ENCODE measurements at regions not wholly inside any gene's neighbourhood (a gene's known extent, or its start where the extent isn't known, plus 50 kb on each side); places are given as distances from the start of the nearest gene placed in this dataset.
"Not testable (repeated sequence)": the region's sequence is repeated elsewhere in the genome, so short reads cannot be mapped to it uniquely, and the experiment has no call there.

DNA sequence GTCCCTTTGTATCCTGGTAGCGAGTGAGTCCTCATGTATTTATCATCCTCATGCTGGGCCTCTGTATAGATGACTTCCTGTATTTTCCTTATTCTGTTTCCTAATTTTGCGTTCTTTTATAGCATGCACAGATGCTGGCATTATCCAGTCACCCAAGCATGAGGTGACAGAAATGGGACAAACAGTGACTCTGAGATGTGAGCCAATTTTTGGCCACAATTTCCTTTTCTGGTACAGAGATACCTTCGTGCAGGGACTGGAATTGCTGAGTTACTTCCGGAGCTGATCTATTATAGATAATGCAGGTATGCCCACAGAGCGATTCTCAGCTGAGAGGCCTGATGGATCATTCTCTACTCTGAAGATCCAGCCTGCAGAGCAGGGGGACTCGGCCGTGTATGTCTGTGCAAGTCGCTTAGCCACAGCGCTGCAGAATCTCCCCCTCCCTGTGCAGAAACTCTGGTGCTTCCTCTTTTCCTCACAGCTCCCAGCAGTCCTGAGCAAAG is 183.1 kb upstream of the PRSS58 start:
- DNase-seq (ENCODE audit: low read depth), result no peak

DNA sequence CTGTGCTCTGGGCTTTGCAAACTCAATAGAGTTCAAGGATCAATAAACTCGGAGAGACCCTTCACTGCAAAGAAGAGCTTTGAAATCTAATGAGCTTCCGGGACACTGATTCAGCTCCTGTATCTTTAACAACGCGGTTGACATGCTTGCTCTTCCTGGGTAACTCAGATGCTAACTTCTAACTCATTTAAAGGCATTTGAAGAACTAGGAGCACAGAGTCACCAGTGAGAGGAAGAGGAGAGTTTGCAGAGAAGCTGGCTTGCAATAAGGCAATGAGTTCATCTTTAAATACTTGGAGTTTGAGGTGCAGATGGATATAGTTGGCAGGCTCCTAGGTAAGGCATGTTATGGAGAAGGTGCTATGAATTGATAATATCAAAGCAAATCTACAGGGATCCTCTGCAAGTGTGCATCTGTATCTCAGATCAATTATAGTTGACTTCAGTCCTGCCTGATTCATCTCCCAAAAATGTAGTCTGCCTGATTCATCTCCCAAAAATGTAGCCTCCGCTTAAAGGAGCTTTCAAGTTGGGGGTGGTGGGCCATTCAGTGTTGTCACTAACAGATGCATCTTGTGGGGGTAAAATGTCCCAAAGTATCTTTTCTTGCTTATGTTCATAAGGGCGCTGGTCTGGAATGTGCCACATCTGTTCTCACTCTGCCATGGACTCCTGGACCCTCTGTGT is 182.5 kb upstream of the PRSS58 start:
- DNase-seq (ENCODE audit: low read depth), result peak; percentile 81

DNA sequence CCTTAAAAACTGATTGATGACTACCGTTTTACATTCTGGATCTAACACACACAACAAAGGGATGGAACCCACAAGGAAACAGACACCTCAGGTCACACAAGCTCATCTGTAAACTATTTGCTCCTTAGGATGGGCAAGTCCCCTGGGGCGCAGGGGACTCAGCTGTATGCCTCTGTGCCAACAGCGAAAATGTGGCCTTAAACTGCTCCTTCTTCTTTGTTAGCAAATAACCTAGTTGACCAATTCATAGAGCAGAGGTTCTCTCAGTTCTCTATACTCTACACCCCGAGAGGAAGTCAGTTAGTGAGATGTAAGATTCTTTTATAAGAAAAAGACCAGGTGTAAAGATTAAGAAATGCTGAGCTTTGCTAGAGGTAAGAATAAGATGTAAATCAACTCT is 181.9 kb upstream of the PRSS58 start:
- DNase-seq (ENCODE audit: low read depth), result no peak

DNA sequence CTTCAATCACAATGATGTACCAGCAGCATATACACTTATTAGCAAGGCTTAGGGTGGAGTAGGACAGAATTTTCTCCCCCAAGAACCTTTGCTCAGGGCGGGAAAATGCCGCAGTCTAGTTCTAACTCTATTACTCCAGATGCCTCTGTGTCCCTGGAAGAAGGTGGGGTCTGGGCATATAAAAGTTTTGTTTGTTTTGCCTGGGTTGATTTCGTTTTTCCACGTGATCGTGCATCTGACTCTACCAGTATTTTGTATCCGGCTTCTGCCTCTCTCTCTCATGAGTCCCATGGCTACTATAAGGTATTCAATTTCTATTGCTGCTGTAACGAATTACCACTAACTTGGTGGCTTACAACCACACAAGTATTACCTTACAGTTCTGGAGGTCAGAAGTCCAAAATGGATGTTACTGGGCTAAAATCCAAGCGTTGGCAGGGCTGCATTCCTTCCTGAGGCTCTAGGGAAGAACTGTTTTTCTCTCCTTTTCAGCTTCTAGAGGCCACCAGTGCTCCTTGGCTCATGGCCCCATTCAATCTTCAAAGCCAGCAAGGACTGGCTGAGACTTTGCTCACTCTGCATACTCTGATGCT is 181.2 kb upstream of the PRSS58 start:
- peak; percentile 16 for DNase-seq (ENCODE audit: low read depth)

DNA sequence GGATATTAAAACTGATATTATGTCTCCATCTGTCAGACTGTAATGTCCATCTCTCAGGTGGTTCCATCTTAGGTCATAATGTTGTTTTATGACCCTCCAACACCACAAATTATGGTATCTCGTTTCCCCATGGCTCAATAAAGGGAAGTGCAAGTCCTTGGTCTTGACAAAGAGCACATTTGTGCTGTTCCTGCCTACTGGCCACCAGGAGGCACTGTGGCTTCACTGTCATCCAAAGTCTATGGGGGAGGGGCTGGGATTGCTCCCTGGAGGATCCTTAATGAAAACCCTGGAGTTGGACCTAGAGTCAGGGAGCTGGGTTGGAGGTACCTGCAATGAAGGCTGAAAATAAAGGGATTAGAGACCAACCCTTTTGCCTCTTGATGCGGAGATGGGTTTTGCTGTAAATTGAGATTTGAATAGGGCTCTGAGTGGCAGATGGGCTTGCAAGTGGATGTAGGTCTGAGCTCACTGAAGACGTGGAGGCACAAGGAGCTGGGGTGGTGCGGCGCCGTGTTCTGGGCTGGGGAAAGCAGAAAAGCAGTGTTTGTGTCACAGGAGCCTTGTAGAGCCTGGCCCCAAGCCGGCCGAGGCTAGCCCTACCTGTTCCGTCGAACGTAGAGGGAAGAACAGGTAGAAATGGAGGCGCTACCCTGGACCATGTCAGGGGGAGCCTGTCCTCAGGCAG is 180.5 kb upstream of the PRSS58 start:
- peak; percentile 42 for DNase-seq (ENCODE audit: low read depth)

DNA sequence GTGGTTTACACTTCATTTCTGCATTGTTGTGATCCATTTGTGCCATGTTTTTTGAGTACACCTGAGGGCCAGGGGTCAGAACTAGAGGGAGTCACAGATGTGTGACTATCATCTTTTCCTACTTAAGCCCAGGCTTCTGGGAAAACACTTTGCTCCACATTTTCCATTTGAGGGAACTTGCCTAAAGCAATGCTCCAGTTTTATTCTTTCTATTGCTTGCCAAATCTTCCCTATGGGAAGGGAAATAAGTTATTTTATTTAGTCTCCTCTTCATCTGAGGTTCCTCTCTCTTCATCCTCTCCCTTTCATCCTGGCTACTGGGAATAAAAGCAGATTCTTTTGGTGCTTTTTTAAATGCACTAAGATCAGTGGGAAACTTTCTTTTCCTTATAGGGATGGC is 179.9 kb upstream of the PRSS58 start:
- no peak for DNase-seq (ENCODE audit: low read depth)

DNA sequence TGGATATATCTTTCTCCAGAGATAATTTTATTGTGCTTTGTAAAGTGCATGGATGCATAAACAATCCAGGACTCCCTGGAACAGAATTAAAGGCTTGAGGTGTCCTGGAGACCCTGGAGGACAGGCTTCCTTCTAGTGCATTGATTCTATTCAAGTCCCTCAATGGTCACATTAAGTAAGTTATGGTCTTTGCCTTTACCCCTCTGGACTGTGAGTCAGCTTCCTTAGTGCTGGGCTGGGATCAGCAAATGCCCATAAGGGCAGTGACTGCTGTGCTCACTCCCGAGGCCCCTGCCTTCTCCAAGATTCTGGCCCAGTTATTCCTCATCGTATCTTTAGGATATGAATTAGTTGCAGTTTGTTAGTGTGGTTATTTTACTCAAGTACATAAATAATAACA is 178.7 kb upstream of the PRSS58 start:
- peak; percentile 20 for DNase-seq (ENCODE audit: low read depth)

DNA sequence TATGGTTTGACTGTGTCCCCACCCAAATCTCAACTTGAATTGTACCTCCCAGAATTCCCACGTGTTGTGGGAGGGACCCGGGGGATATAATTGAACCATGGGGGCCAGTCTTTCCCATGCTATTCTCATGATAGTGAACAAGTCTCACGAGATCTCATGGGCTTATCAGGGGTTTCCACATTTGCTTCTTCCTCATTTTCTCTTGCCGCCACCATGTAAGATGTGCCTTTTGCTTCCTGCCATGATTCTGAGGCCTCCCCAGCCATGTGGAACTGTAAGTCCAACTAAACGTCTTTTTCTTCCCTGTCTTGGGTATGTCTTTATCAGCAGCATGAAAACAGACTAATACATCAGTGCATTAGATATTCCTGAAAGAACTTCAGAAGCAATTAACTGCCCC is 177.7 kb upstream of the PRSS58 start:
- DNase-seq (ENCODE audit: low read depth), result not testable (repeated sequence)

DNA sequence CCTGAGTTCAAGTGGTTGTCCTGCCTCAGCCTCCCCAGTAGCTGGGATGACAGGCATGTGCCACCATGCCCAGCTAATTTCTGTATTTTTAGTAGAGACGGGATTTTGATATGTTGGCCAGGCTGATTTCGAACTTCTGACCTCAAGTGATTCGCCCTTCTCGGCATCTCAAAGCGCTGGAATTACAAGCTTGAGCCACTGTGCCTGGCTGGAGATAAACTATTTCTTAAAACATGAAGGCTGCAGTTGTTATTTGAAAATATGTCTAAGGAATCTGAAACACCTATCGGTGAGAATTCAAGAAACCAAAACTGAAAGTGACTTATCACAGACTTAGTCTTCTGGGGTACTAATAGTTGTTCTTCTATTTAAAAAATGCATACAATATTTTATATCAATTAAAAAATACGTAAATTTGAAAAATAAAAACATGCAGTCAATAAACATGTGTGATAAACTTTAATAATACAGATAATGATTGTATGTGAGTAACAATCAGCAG is 176.9 kb upstream of the PRSS58 start:
- no peak for DNase-seq (ENCODE audit: low read depth)

DNA sequence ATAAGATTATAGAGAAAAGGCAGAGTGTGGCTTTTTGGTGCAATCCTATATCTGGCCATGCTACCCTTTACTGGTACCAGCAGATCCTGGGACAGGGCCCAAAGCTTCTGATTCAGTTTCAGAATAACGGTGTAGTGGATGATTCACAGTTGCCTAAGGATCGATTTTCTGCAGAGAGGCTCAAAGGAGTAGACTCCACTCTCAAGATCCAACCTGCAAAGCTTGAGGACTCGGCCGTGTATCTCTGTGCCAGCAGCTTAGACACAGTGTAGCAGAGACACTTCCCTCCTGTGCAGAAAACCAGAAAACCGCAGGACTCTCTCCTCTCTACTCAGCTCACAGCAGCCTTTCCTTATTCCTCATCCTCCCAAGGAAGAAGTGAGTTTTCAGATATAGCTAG is 176.3 kb upstream of the PRSS58 start:
- not testable (repeated sequence) for DNase-seq (ENCODE audit: low read depth)

DNA sequence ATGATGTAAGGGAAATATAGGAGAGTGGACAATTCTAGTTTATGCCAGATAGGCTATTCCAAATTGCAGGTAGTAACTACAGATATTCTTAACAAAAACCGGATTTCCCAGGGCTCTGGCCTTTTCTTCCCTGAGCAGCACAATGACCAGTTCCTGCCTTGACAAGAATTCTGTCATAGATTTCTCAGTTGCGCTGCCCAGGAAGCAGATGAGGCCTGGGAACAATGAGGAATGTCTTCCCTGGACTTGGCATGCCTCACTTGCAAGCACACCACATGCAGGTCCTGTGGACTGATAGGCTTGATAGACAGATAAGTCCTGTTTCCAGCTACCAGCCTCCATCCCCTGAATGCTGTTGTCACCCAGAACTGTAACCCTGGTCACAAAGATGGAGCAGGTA is 174.5 kb upstream of the PRSS58 start:
- DNase-seq (ENCODE audit: low read depth), result no peak

DNA sequence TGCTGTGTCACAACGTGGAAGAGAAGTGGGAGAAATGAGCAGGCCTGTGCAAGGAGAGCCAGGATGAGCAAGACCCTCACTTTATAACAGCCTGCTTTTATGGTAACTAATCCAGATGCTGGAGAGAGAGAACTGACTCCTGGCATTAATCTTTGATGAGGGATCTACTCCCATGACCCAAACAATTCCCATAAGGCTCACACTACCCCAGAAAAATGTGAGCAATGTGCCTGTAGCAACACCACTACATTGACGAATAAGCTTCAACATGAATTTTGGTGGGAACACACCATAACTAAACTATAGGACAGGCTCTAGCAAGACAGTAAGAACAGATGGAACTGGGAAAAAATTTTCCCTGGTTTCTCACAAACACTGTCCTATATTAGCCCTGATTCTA is 173.6 kb upstream of the PRSS58 start:
- no peak for DNase-seq (ENCODE audit: low read depth)

DNA sequence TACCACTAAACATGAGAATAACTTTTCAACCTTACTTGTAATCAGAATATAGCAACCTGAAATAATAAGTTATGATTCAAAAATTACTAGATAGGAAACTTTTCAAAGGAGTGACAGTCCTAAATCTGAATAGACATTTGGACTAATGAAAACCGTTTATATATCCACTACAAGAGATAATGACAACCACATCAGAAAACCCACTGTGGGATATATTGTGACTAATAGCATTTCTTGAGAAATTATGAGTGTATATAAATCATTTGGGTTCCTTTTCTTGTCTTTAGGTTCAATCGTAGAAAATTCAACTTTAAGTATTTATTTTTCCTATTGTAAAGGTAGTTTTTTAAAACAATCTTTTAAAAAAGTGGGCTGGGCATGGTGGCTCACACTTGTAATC is 170.2 kb upstream of the PRSS58 start:
- DNase-seq (ENCODE audit: low read depth), result no peak

DNA sequence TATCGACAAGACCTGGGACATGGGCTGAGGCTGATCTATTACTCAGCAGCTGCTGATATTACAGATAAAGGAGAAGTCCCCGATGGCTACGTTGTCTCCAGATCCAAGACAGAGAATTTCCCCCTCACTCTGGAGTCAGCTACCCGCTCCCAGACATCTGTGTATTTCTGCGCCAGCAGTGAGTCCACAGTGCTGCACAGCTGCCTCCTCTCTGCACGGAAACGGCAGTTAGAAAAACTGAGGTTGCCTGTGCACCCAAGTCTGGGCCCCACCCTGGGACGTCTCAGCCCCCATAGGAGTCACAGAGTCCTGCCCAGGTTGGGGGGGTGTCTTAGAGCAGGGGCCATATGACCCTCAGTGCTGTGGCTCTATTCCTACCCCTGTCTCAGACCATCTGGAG is 167.4 kb upstream of the PRSS58 start:
- no peak for DNase-seq (ENCODE audit: low read depth)

DNA sequence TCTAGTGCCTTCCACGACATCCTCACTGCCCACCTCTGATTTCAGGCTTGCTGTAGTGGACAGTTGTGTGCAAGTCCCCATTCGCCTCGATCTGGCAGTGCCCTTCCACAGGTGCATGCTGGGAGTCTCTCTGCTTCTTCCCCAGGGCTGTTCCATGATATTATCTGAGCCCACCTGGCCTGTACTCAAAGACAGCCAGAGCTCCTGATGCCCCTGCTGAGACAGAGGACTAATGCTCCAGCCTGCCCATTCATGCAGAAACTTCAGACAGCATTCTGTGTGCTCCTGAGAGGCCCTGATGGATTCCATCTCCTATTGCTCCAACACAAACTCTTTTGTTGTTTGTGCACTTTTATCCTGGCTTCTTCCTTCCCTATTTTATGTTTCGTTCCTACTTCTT is 164.8 kb upstream of the PRSS58 start:
- no peak for DNase-seq (ENCODE audit: low read depth)

DNA sequence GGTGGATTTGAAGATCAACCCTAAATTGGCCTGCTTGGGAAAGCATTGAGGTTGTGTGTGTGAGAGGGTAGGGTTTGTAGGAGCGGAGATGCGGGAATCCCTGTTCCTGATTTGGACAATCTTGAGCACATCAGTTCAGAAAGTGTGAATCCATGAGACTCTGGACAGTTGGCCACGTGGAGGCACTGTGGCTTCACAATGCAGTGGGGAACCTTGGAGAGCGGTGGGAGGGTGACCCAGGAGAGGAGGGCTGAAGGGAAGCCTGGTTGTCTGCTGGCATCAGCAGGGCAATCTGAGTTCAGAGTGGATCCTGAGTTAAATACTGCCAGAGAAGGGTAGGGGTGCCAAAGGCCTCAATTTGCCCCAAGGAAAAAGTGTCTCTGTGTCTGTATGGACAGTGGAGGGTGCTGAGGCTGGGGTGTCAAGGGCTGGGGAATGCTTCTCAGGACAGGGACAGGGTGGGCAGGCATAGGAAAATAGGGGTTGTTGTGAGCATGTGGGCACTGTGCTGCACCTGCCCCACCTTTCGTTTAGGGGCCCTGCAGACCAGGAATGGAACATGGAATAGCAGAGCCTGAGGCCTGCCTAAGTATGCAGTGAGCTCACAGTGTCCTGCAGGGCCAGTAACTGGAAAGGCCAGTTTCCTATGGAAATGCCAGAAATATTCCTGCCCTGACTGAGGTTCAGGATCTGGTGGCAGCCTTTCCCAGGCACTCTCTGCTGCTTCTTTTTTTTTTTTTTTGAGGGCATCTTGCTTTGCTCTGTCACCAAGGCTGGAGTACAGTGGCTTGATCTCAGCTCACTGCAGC is 162.9 kb upstream of the PRSS58 start:
- no peak for DNase-seq (ENCODE audit: low read depth)

DNA sequence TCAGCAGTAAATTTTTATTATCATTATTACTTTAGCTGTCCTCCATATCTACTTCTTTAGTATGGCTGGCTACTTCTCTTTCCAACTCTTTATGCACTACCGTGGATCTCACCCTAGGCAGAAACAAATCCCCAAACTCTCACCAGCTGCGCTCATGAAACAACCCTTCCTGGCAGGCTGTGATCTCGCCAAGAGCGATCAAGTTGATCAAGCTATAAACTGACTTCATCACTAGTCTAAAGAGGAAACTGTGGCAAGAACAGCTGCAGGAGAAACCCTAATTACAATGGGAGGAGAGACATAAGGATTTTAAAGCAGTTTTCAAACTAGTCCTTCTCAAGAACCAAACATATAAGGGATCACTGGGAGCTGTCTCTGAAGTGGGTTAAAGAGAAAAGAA is 160.5 kb upstream of the PRSS58 start:
- DNase-seq (ENCODE audit: low read depth), result no peak

DNA sequence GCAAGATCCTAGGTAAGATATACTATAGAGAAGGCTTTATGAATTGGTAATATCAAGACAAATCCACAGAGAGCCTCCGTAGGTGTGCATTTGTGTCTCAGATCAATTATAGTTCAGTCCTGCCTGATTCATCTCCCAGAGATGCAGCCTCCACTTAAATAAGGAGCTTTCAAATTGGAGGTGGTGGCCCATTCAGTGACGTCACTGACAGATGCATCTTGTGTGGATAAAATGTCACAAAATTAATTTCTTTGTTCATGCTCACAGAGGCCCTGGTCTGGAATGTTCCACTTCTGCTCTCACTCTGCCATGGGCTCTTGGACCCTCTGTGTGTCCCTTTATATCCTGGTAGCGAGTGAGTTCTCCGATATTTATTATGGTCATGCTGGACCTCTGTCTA is 157.1 kb upstream of the PRSS58 start:
- no peak for DNase-seq (ENCODE audit: low read depth)

DNA sequence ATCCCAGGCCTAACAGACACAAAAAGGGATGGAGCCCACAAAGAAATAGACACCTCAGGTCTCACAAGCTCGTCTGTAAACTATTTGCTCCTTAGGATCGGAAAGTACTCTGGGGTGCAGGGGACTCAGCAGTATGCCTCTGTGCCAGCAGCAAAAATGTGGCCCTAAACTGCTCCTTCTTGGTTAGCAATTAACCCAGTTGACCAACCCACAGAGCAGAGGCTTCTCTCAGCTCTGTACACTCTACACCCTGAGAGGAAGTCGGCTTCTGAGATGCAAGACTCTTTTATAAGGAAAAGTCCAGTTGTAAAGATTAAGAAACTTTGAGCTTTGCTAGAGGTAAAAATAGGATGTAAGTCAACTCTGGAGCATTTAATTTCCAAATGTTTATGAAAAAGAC is 156.3 kb upstream of the PRSS58 start:
- peak; percentile 62 for DNase-seq (ENCODE audit: low read depth)

DNA sequence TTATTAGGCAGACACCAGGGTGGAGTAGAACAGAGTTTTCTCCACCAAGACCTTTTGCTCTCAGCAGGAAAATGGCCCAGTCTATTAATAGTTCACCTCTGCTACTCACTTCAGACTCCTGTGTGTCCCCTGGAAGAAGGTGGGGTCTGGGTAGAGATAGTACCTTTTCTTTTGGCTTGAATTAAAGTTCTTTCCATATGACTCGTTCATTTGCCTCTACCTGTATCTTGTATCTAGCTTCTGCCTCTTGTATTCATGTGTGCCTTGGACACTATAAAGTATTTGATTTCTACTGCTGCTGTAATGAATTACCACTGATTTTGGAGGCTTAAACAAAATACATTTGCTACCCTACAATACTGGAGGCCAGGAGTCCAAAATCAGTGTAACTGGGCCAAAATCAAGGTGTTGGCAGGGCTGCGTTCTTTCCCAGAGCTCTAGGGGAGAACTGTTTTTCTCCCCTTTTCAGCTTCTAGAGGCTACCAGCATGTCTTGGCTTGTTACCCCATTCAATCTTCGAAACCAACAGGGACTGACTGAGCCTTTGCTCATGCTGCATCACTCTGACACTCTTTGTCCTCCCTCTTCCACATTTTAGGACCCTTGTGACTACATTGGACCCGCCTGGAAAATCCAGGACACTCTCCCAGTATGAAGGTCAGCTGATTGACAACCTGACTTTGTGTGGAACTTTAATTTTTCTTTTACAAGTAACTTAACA is 155.6 kb upstream of the PRSS58 start:
- DNase-seq (ENCODE audit: low read depth), result no peak

DNA sequence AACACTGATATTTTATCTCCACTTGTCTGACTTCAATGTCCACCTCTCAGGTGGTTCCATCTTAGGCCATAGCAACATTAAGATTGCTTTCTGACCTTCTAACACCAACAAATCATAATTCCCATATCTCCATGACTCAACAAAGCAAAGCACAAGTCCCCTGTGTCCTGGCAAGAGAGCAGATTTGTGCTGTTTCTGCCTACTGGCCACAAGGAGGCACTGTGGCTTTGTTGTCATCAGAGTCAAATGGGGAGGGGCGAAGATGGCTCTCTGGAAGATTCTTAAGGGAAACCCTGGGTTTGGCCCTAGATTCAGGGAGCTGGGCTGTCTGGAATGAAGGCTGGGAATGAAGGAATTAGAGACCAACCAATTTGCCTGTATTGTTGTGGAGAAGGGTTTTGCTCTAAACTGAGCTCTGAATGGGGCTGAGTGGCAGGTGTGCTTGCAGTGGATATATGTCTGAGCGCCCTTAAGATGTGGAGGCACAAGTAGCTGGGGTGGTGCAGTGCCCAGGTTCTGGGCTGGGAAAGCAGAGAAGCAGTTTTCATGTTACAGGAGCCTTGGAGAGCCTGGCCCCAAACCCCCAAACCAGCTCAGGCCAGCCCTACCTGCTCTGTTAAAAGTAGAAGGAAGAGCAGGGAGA is 154.8 kb upstream of the PRSS58 start:
- peak; percentile 58 for DNase-seq (ENCODE audit: low read depth)
